Limb (tissue), 2 donors: ENCODE measurements at regions not wholly inside any gene's neighbourhood (a gene's known extent, or its start where the extent isn't known, plus 50 kb on each side); places are given as distances from the start of the nearest gene placed in this dataset.

Source experiments
- DNase-seq, 2 donors: peaks; one replicate each; pipeline ENCODE4 v3.0.0-alpha.2; 2016; ENCODE audit errors: extremely low spot score in 2 of 2

- no peak for DNase-seq
Observed at GRCh38 chr15:88742161-88742560, 61.1 kb upstream of the ACAN start.

- no peak for DNase-seq
Observed at GRCh38 chr15:88744548-88745020, 58.7 kb upstream of the ACAN start.

- DNase-seq = no peak
Observed at GRCh38 chr15:88745065-88745464, 58.2 kb upstream of the ACAN start.

GRCh38 chr15:88745696-88746095, 57.5 kb upstream of the ACAN start:
- no peak for DNase-seq

GRCh38 chr15:88746451-88746850, 56.8 kb upstream of the ACAN start:
- DNase-seq = no peak

GRCh38 chr15:88747111-88747510, 56.1 kb upstream of the ACAN start:
- no peak for DNase-seq

- no peak for DNase-seq
Observed at GRCh38 chr15:88747631-88748030, 55.6 kb upstream of the ACAN start.

- DNase-seq = no peak
Observed at GRCh38 chr15:88748081-88748480, 55.2 kb upstream of the ACAN start.

- DNase-seq = no peak
Observed at GRCh38 chr15:88748651-88749050, 54.6 kb upstream of the ACAN start.

- no peak for DNase-seq
Observed at GRCh38 chr15:88749699-88750098, 53.5 kb upstream of the ACAN start.

- no peak for DNase-seq
Observed at GRCh38 chr15:88752501-88752900, 50.7 kb upstream of the ACAN start.

- no peak for DNase-seq
Observed at GRCh38 chr15:88752951-88753350, 50.3 kb upstream of the ACAN start.
